Upper lobe of left lung (tissue), 6 donors: ENCODE measurements at regions not wholly inside any gene's neighbourhood (a gene's known extent, or its start where the extent isn't known, plus 50 kb on each side); places are given as distances from the start of the nearest gene placed in this dataset.
"Not testable (repeated sequence)": the region's sequence is repeated elsewhere in the genome, so short reads cannot be mapped to it uniquely, and the experiment has no call there.

Experiments used
- ATAC-seq, 2 donors: fragments of 200-7000 bp; cut with Tn5 transposase; one replicate each; pipeline ENCODE4 v1.9.1; 2022; ENCODE audit warnings: mild to moderate bottlenecking in 2 of 2, moderate library complexity in 2 of 2; ENCODE audit not compliant: low FRiP score in 2 of 2
- DNase-seq, 2 donors: peaks; one replicate each; pipeline ENCODE4 v3.0.0-alpha.2; 2019 to 2020
- H3K27ac ChIP-seq, 4 donors: fragments of 200-600 bp; sonication (generic); one replicate each; pipeline ENCODE4 v1.5.1; 2016 to 2019
- H3K27me3 ChIP-seq, 4 donors: fragments of 200-600 bp; sonication (generic); one replicate each; pipeline ENCODE4 v1.5.1; 2017 to 2019
- H3K36me3 ChIP-seq, 4 donors: fragments of 200-600 bp; sonication (generic); one replicate each; pipeline ENCODE4 v1.5.1; 2016 to 2019
- H3K4me1 ChIP-seq, 4 donors: fragments of 200-600 bp; sonication (generic); one replicate each; pipeline ENCODE4 v1.5.1; 2018 to 2019
- H3K4me3 ChIP-seq, 4 donors: fragments of 200-600 bp; sonication (generic); one replicate each; pipeline ENCODE4 v1.5.1; 2017 to 2019; ENCODE audit warnings: mild to moderate bottlenecking in 2 of 4, moderate library complexity in 1 of 4
- H3K9me3 ChIP-seq, 4 donors: fragments of 200-600 bp; sonication (generic); one replicate each; pipeline ENCODE4 v1.5.1; 2018 to 2019
- CTCF ChIP-seq, 6 experiments: fragments of 450-650 bp in 4 of 6; fragments of 200-600 bp in 2 of 6; sonication (generic) in 2 of 6; IDR thresholded peaks; one replicate each; pipeline ENCODE4 v1.5.1; 2016 to 2019; ENCODE audit warnings: antibody characterized with exemption in 6 of 6
- EP300 ChIP-seq, 4 donors: sonication (generic); formaldehyde crosslinking; IDR thresholded peaks; one replicate each; pipeline ENCODE4 v1.5.1; 2017; ENCODE audit warnings: antibody characterized with exemption in 4 of 4, control low read depth in 2 of 4
- POLR2A ChIP-seq, 4 donors: fragments of 450-650 bp; IDR thresholded peaks; one replicate each; pipeline ENCODE4 v1.5.1; 2016 to 2017; ENCODE audit warnings: antibody characterized with exemption in 4 of 4, mild to moderate bottlenecking in 2 of 4
- POLR2AphosphoS5 ChIP-seq, 2 donors: sonication (generic); formaldehyde crosslinking; IDR thresholded peaks; one replicate each; pipeline ENCODE4 v1.5.1; 2017; ENCODE audit warnings: antibody characterized with exemption in 2 of 2
- WGBS, 2 donors: methylation state at CpG; one replicate each; pipeline ENCODE4 v1.1.5; 2017 to 2018; 5-methylcytosine and 5-hydroxymethylcytosine counted together
- donor health status: DM: no; HTN: no; CAD: no; lungs with moderate emphysema.
- donor health status: DM: no; HTN: yes; CAD: no; lungs with severe emphysema.

- TF ChIP-seq POLR2AphosphoS5 (IDR thresholded peaks at IDR 0.05) (no peak), EP300 (IDR thresholded peaks at IDR 0.05) (no peak), CTCF (IDR thresholded peaks at IDR 0.05) (no peak), POLR2A (IDR thresholded peaks at IDR 0.05) (no peak)
Measured at GRCh38 chr5:30475429-30475828, 718.1 kb upstream of the CDH6 start.

GRCh38 chr5:30469691-30470090 lies 723.8 kb upstream of the CDH6 start:
- Histone ChIP-seq H3K36me3 (no peaks in the 10 kb centered on the region), H3K4me3 (no peak overlapping the region), H3K4me1 (no peaks in the 10 kb centered on the region), H3K27ac (no peak overlapping the region), H3K27me3 (no peaks in the 10 kb centered on the region), H3K9me3 (peaks cover 0 to 7% (median 0%) of the 10 kb centered on the region in 4 donors)
- TF ChIP-seq EP300 (IDR thresholded peaks at IDR 0.05) = no peak
- TF ChIP-seq CTCF (IDR thresholded peaks at IDR 0.05) = no peak
- TF ChIP-seq POLR2A (IDR thresholded peaks at IDR 0.05) = no peak
- no peak for TF ChIP-seq POLR2AphosphoS5 (IDR thresholded peaks at IDR 0.05)
- DNase-seq = no peak
- ATAC-seq = no peak
- WGBS, 2 donors = 76 to 77% methylated on average over 7 of the region's 7 CpGs

More at GRCh38 chr5:30475429-30475828, 718.1 kb upstream of the CDH6 start:
- ATAC-seq = no peak
- H3K36me3 ChIP-seq = no peaks in the 10 kb centered on the region
- H3K27ac ChIP-seq = no peak overlapping the region
- no peak overlapping the region for H3K4me3 ChIP-seq
- peaks cover 0 to 19% (median 0%) of the 10 kb centered on the region in 4 donors for H3K9me3 ChIP-seq
- DNase-seq = no peak
- H3K4me1 ChIP-seq = no peaks in the 10 kb centered on the region
- no peaks in the 10 kb centered on the region for H3K27me3 ChIP-seq
- 34 to 75% methylated on average over 4 of the region's 4 CpGs for WGBS, 2 donors

GRCh38 chr5:30458681-30459080 lies 734.8 kb upstream of the CDH6 start:
- Histone ChIP-seq H3K27me3 (no peaks in the 10 kb centered on the region), H3K36me3 (no peaks in the 10 kb centered on the region), H3K4me3 (no peak overlapping the region), H3K4me1 (no peaks in the 10 kb centered on the region), H3K27ac (no peak overlapping the region), H3K9me3 (peaks cover 0 to 7% (median 0%) of the 10 kb centered on the region in 4 donors)
- no peak for DNase-seq
- TF ChIP-seq POLR2A (IDR thresholded peaks at IDR 0.05) (no peak), EP300 (IDR thresholded peaks at IDR 0.05) (no peak), POLR2AphosphoS5 (IDR thresholded peaks at IDR 0.05) (no peak), CTCF (IDR thresholded peaks at IDR 0.05) (no peak)
- ATAC-seq = no peak

- not testable (repeated sequence) for ATAC-seq, DNase-seq, H3K9me3 ChIP-seq, H3K27ac ChIP-seq, H3K36me3 ChIP-seq, H3K4me1 ChIP-seq, H3K27me3 ChIP-seq, H3K4me3 ChIP-seq
- 74 to 79% methylated on average over 3 of the region's 3 CpGs for WGBS, 2 donors
Measured at GRCh38 chr5:30455484-30455883, 738.0 kb upstream of the CDH6 start.

GRCh38 chr5:30453168-30453567 lies 740.3 kb upstream of the CDH6 start:
- Histone ChIP-seq H3K27ac (no peak overlapping the region), H3K36me3 (no peaks in the 10 kb centered on the region), H3K4me3 (no peak overlapping the region), H3K9me3 (peaks cover 0 to 7% (median 0%) of the 10 kb centered on the region in 4 donors), H3K27me3 (no peaks in the 10 kb centered on the region), H3K4me1 (no peaks in the 10 kb centered on the region)
- TF ChIP-seq POLR2AphosphoS5 (IDR thresholded peaks at IDR 0.05) = no peak
- ATAC-seq (no peak), DNase-seq (no peak)
- WGBS, 2 donors = 62 to 66% methylated on average over 1 of the region's 1 CpG

GRCh38 chr5:30450153-30450552 lies 743.3 kb upstream of the CDH6 start:
- TF ChIP-seq POLR2A (IDR thresholded peaks at IDR 0.05) (no peak), CTCF (IDR thresholded peaks at IDR 0.05) (no peak), EP300 (IDR thresholded peaks at IDR 0.05) (no peak), POLR2AphosphoS5 (IDR thresholded peaks at IDR 0.05) (no peak)
- Histone ChIP-seq H3K9me3 (no peaks in the 10 kb centered on the region), H3K36me3 (no peaks in the 10 kb centered on the region), H3K27ac (no peak overlapping the region), H3K4me1 (no peaks in the 10 kb centered on the region), H3K4me3 (no peak overlapping the region), H3K27me3 (no peaks in the 10 kb centered on the region)
- ATAC-seq = no peak
- no peak for DNase-seq
- 74 to 78% methylated on average over 1 of the region's 1 CpG for WGBS, 2 donors
